Tibial nerve (tissue), 4 donors: ENCODE measurements at regions not wholly inside any gene's neighbourhood (a gene's known extent, or its start where the extent isn't known, plus 50 kb on each side); places are given as distances from the start of the nearest gene placed in this dataset.

Source experiments
- DNase-seq, 2 donors: peaks; one replicate each; pipeline ENCODE4 v3.0.0-alpha.2; 2019; ENCODE audit warnings: low spot score in 2 of 2
- H3K27ac ChIP-seq, 4 donors: fragments of 200-600 bp; sonication (generic) in 3 of 4; one replicate each; pipeline ENCODE4 v1.5.1; 2017 to 2019; ENCODE audit warnings: mild to moderate bottlenecking in 1 of 4
- H3K27me3 ChIP-seq, 2 donors: fragments of 200-600 bp; sonication (generic) in 1 of 2; one replicate each; pipeline versions ENCODE4 v1.5.1 to v1.6.0; 2017 to 2019
- H3K36me3 ChIP-seq, 3 donors: fragments of 200-600 bp; sonication (generic); one replicate each; pipeline ENCODE4 v1.5.1; 2018 to 2019
- H3K4me1 ChIP-seq, 4 donors: fragments of 200-600 bp; sonication (generic) in 3 of 4; one replicate each; pipeline ENCODE4 v1.5.1; 2017 to 2019
- H3K4me3 ChIP-seq, 4 donors: fragments of 200-600 bp; sonication (generic) in 3 of 4; one replicate each; pipeline ENCODE4 v1.5.1; 2017 to 2019; ENCODE audit warnings: mild to moderate bottlenecking in 1 of 4, moderate library complexity in 1 of 4
- H3K9me3 ChIP-seq, 4 donors: fragments of 200-600 bp; sonication (generic) in 3 of 4; one replicate each; pipeline ENCODE4 v1.5.1; 2017 to 2019
- EP300 ChIP-seq, 2 donors: sonication (generic); formaldehyde crosslinking; IDR thresholded peaks; one replicate each; pipeline ENCODE4 v1.6.1; 2017; ENCODE audit warnings: antibody characterized with exemption in 2 of 2, mild to moderate bottlenecking in 1 of 2
- POLR2A ChIP-seq, 2 donors: fragments of 450-650 bp; IDR thresholded peaks; one replicate each; pipeline ENCODE4 v1.6.1; 2017; ENCODE audit warnings: antibody characterized with exemption in 2 of 2, mild to moderate bottlenecking in 2 of 2, moderate library complexity in 2 of 2
- WGBS, 2 donors: methylation state at CpG; one replicate each; pipeline ENCODE4 v1.1.5; 2018; 5-methylcytosine and 5-hydroxymethylcytosine counted together
- TF ChIP-seq, protein P1 (sequence below), 5 experiments: fragments of 200-600 bp in 3 of 5; fragments of 450-650 bp in 2 of 5; sonication (generic) in 3 of 5; IDR thresholded peaks; one replicate each; pipeline ENCODE4 v1.5.1; 2016 to 2019; ENCODE audit warnings: antibody characterized with exemption in 5 of 5, mild to moderate bottlenecking in 3 of 5, moderate library complexity in 2 of 5

DNA sequence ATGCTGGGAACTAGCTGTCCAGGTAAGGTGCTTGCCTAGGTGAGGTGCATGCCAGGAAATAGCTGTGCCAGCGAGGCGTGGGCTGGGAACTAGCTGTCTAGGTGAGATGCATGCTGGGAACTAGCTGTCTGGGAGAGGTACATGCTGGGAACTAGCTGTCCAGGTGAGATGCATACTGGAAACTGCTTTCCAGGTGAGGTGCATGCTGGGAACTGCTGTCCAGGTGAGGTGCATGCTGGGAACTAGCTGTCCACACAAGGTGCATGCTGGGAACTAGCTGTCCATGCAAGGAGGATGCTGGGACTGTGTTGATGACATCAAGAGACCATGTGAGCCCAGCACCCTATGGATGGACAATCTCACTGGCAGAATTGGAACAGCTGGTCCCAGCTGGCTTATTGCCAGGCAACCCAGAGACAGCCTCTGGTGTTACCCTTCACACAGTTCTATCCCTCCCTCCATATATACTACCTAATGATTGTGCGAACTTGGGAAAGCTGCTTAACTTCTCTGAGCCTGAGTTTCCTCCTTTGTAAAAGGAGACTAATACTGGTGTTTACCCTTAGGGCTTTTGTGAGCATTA, 479.9 kb upstream of the RBFOX1 start:
- H3K4me3 ChIP-seq: no peak overlapping the region
- H3K4me1 ChIP-seq: no peaks in the 10 kb centered on the region
- no peaks in the 10 kb centered on the region for H3K9me3 ChIP-seq
- DNase-seq: no peak
- WGBS, 2 donors: 61 to 64% methylated on average over 3 of the region's 3 CpGs
- H3K27me3 ChIP-seq: no peaks in the 10 kb centered on the region
- TF ChIP-seq POLR2A (IDR thresholded peaks at IDR 0.05) (no peak), EP300 (IDR thresholded peaks at IDR 0.05) (no peak)
- TF ChIP-seq, protein P1, sequence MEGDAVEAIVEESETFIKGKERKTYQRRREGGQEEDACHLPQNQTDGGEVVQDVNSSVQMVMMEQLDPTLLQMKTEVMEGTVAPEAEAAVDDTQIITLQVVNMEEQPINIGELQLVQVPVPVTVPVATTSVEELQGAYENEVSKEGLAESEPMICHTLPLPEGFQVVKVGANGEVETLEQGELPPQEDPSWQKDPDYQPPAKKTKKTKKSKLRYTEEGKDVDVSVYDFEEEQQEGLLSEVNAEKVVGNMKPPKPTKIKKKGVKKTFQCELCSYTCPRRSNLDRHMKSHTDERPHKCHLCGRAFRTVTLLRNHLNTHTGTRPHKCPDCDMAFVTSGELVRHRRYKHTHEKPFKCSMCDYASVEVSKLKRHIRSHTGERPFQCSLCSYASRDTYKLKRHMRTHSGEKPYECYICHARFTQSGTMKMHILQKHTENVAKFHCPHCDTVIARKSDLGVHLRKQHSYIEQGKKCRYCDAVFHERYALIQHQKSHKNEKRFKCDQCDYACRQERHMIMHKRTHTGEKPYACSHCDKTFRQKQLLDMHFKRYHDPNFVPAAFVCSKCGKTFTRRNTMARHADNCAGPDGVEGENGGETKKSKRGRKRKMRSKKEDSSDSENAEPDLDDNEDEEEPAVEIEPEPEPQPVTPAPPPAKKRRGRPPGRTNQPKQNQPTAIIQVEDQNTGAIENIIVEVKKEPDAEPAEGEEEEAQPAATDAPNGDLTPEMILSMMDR (IDR thresholded peaks at IDR 0.05): no peak
- no peak overlapping the region for H3K27ac ChIP-seq
- H3K36me3 ChIP-seq: no peaks in the 10 kb centered on the region

- no peaks in the 10 kb centered on the region for H3K27me3 ChIP-seq
- H3K4me3 ChIP-seq: no peak overlapping the region
- H3K4me1 ChIP-seq: no peaks in the 10 kb centered on the region
- no peaks in the 10 kb centered on the region for H3K36me3 ChIP-seq
- WGBS, 2 donors: 54 to 60% methylated on average over 8 of the region's 8 CpGs
- H3K9me3 ChIP-seq: peaks cover 0 to 8% (median 0%) of the 10 kb centered on the region in 4 donors
- H3K27ac ChIP-seq: no peak overlapping the region
- TF ChIP-seq EP300 (IDR thresholded peaks at IDR 0.05) (no peak), POLR2A (IDR thresholded peaks at IDR 0.05) (no peak)
- TF ChIP-seq, protein P1 (IDR thresholded peaks at IDR 0.05): no peak
- DNase-seq: no peak
Observed at GRCh38 chr16:6846452-6846851, 486.2 kb upstream of the RBFOX1 start.

DNA sequence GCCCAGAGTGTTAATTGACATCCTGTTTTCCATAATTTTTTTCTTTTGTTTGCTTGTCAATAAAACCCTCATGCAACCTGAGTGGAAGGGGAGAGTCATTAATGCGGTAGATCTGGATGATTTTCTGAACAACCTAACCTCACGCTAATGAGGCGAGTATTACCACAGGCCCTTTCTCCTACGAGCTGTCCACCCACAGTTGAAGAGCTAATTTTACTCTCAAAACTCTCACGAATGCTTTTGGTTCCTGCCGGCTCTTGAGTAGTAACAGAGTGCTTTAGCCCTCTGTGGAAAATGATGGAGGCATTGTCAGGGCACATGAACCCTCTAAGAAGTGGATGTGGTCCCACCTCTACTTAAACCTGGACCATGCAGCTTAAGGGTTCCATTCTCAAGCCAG, 491.3 kb upstream of the RBFOX1 start:
- WGBS, 2 donors: 75 to 83% methylated on average over 6 of the region's 6 CpGs
- DNase-seq: no peak
- H3K9me3 ChIP-seq: peaks cover 0 to 21% (median 0%) of the 10 kb centered on the region in 4 donors
- no peaks in the 10 kb centered on the region for H3K27me3 ChIP-seq
- no peak overlapping the region for H3K4me3 ChIP-seq
- H3K36me3 ChIP-seq: no peaks in the 10 kb centered on the region
- no peaks in the 10 kb centered on the region for H3K4me1 ChIP-seq
- TF ChIP-seq POLR2A (IDR thresholded peaks at IDR 0.05): no peak
- H3K27ac ChIP-seq: no peak overlapping the region

- Histone ChIP-seq H3K36me3 (no peaks in the 10 kb centered on the region), H3K4me3 (no peak overlapping the region), H3K4me1 (no peaks in the 10 kb centered on the region), H3K9me3 (peaks cover 0 to 13% (median 0%) of the 10 kb centered on the region in 4 donors), H3K27ac (no peak overlapping the region), H3K27me3 (no peaks in the 10 kb centered on the region)
- DNase-seq: no peak
- WGBS, 2 donors: 94 to 98% methylated on average over 2 of the region's 2 CpGs
- TF ChIP-seq EP300 (IDR thresholded peaks at IDR 0.05) (no peak), POLR2A (IDR thresholded peaks at IDR 0.05) (no peak)
- TF ChIP-seq, protein P1 (IDR thresholded peaks at IDR 0.05): no peak
Observed at GRCh38 chr16:6837722-6838121, 494.9 kb upstream of the RBFOX1 start.

DNA sequence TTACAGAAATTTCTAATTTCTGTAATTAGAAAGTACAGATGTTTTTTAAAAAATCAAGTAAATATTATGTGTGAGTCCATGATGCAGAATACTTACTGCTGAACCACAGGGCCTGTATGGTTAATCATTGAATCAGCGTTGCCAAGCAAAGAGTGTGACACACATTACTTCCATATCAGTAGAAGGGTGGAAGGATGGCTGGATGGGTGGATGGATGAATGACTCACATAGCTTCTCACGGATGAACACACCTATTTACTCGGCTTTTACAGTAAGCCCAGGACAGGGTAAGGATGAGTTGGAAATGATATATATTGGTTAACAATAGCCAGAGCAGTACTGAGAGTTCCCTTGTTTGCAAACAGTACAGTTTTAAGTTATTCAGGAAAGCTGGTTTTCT, 495.9 kb upstream of the RBFOX1 start:
- TF ChIP-seq EP300 (IDR thresholded peaks at IDR 0.05) (no peak), POLR2A (IDR thresholded peaks at IDR 0.05) (no peak)
- TF ChIP-seq, protein P1 (IDR thresholded peaks at IDR 0.05): no peak
- 86 to 88% methylated on average over 3 of the region's 3 CpGs for WGBS, 2 donors
- no peaks in the 10 kb centered on the region for H3K27me3 ChIP-seq
- no peak for DNase-seq
- no peaks in the 10 kb centered on the region for H3K4me1 ChIP-seq
- no peak overlapping the region for H3K4me3 ChIP-seq
- H3K9me3 ChIP-seq: peaks cover 0 to 13% (median 0%) of the 10 kb centered on the region in 4 donors
- H3K27ac ChIP-seq: no peak overlapping the region
- H3K36me3 ChIP-seq: no peaks in the 10 kb centered on the region

DNA sequence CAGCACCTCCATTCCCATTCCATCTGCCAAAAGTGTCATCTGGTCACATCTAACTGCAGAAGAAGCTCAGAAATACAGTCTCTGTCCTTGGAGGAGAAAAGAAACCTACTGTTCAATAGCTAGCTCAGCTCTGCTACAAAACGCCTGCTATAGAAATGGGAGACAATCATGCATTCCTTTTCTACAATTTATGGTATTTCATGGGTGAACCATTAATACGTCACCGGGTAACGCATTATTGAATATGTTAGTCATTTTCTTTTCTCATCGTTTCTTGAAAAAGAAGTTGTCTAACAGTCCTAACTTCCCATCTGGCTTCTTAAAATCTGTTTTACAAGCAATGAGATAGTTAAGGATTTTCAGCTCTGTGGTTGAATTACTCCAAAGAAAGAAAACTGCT, 496.7 kb upstream of the RBFOX1 start:
- Histone ChIP-seq H3K4me3 (no peak overlapping the region), H3K27me3 (no peaks in the 10 kb centered on the region), H3K27ac (no peak overlapping the region), H3K36me3 (no peaks in the 10 kb centered on the region), H3K4me1 (no peaks in the 10 kb centered on the region), H3K9me3 (peaks cover 0 to 9% (median 0%) of the 10 kb centered on the region in 4 donors)
- 54 to 66% methylated on average over 5 of the region's 5 CpGs for WGBS, 2 donors
- TF ChIP-seq, protein P1 (IDR thresholded peaks at IDR 0.05): no peak
- TF ChIP-seq POLR2A (IDR thresholded peaks at IDR 0.05): no peak
- no peak for TF ChIP-seq EP300 (IDR thresholded peaks at IDR 0.05)
- no peak for DNase-seq
